Endometrium (tissue), 2 donors: ENCODE measurements at regions not wholly inside any gene's neighbourhood (a gene's known extent, or its start where the extent isn't known, plus 50 kb on each side); places are given as distances from the start of the nearest gene placed in this dataset.
"Not testable (repeated sequence)": the region's sequence is repeated elsewhere in the genome, so short reads cannot be mapped to it uniquely, and the experiment has no call there.

Experiments used
- FAIRE-seq: peaks from 2 replicates; lab custom pipeline; 2012; peaks lifted over from hg19 to GRCh38; lab: Jason Lieb, UNC
- donor health status: control.
- donor health status: control.

- no peak for FAIRE-seq
Measured at GRCh38 chr5:109630093-109630492, 59.6 kb upstream of the MAN2A1 start.

GRCh38 chr5:109628591-109628990 is 61.1 kb upstream of the MAN2A1 start:
- FAIRE-seq = no peak

- FAIRE-seq = not testable (repeated sequence)
Measured at GRCh38 chr5:109621266-109621665, 68.5 kb upstream of the MAN2A1 start.

- FAIRE-seq = no peak
Measured at GRCh38 chr5:109620651-109621050, 69.1 kb upstream of the MAN2A1 start.

GRCh38 chr5:109619606-109620005 is 70.1 kb upstream of the MAN2A1 start:
- no peak for FAIRE-seq

- no peak for FAIRE-seq
Measured at GRCh38 chr5:109619021-109619460, 70.7 kb upstream of the MAN2A1 start.

GRCh38 chr5:109614981-109615380 is 74.7 kb upstream of the MAN2A1 start:
- FAIRE-seq = no peak

GRCh38 chr5:109614301-109614700 is 75.4 kb upstream of the MAN2A1 start:
- FAIRE-seq = no peak

- no peak for FAIRE-seq
Measured at GRCh38 chr5:109612278-109612905, 77.3 kb upstream of the MAN2A1 start.

GRCh38 chr5:109611505-109611904 is 78.2 kb upstream of the MAN2A1 start:
- FAIRE-seq = no peak

GRCh38 chr5:109611061-109611460 is 78.7 kb upstream of the MAN2A1 start:
- FAIRE-seq = no peak

GRCh38 chr5:109610581-109610980 is 79.1 kb upstream of the MAN2A1 start:
- FAIRE-seq = no peak

- FAIRE-seq = no peak
Measured at GRCh38 chr5:109605207-109605730, 84.5 kb upstream of the MAN2A1 start.

GRCh38 chr5:109604758-109605157 is 85.0 kb upstream of the MAN2A1 start:
- FAIRE-seq = no peak

- FAIRE-seq = no peak
Measured at GRCh38 chr5:109601736-109602135, 88.0 kb upstream of the MAN2A1 start.

GRCh38 chr5:109597893-109598292 is 91.8 kb upstream of the MAN2A1 start:
- FAIRE-seq = no peak

GRCh38 chr5:109594217-109594616 is 95.5 kb upstream of the MAN2A1 start:
- FAIRE-seq = no peak

- FAIRE-seq = no peak
Measured at GRCh38 chr5:109590799-109591198, 98.9 kb upstream of the MAN2A1 start.

- no peak for FAIRE-seq
Measured at GRCh38 chr5:109589986-109590385, 99.7 kb upstream of the MAN2A1 start.

- no peak for FAIRE-seq
Measured at GRCh38 chr5:109589239-109589638, 100.5 kb upstream of the MAN2A1 start.

- no peak for FAIRE-seq
Measured at GRCh38 chr5:109588281-109589035, 101.3 kb upstream of the MAN2A1 start.

- no peak for FAIRE-seq
Measured at GRCh38 chr5:109584986-109585599, 104.6 kb upstream of the MAN2A1 start.

GRCh38 chr5:109580225-109580624 is 109.5 kb upstream of the MAN2A1 start:
- FAIRE-seq = no peak
